HG03469 (cell line): ENCODE measurements at regions not wholly inside any gene's neighbourhood (a gene's known extent, or its start where the extent isn't known, plus 50 kb on each side); places are given as distances from the start of the nearest gene placed in this dataset.

Experiments
- ATAC-seq: cut with Tn5 transposase; IDR thresholded peaks from one replicate; pipeline ENCODE4 v1.9.1; 2021; ENCODE audit warnings: mild to moderate bottlenecking, moderate library complexity, moderate number of reproducible peaks; ENCODE audit not compliant: unreplicated experiment

- ATAC-seq = no peak
These were observed 226.7 kb downstream of the TLE4 start for GRCh38 chr9:79798450-79798849.

GRCh38 chr9:79796411-79796810 is 224.6 kb downstream of the TLE4 start:
- ATAC-seq = no peak

GRCh38 chr9:79788662-79789061 is 216.9 kb downstream of the TLE4 start:
- ATAC-seq = no peak

- no peak for ATAC-seq
These were observed 209.5 kb downstream of the TLE4 start for GRCh38 chr9:79781263-79781662.

- no peak for ATAC-seq
These were observed 208.8 kb downstream of the TLE4 start for GRCh38 chr9:79780559-79780958.

GRCh38 chr9:79779901-79780300 is 208.1 kb downstream of the TLE4 start:
- no peak for ATAC-seq

GRCh38 chr9:79778581-79778980 is 206.8 kb downstream of the TLE4 start:
- no peak for ATAC-seq

GRCh38 chr9:79776581-79776980 is 204.8 kb downstream of the TLE4 start:
- no peak for ATAC-seq
